T-helper 17 cell (primary cell): ENCODE measurements at regions not wholly inside any gene's neighbourhood (a gene's known extent, or its start where the extent isn't known, plus 50 kb on each side); places are given as distances from the start of the nearest gene placed in this dataset.

Experiments
- ATAC-seq: fragments of 150-1000 bp; cut with Tn5 transposase; 2 replicates; pipeline ENCODE4 v1.10.0; 2021; ENCODE audit warnings: mild to moderate bottlenecking, moderate library complexity
- DNase-seq, 3 donors: peaks; one replicate each; pipeline versions ENCODE4 v3.0.0 to v3.0.0-alpha.2; 2020 to 2021
- H3K9me3 ChIP-seq: one replicate; pipeline ENCODE4 v1.7.0; 2013; ENCODE audit warnings: low read length, mild to moderate bottlenecking; ENCODE audit not compliant: control insufficient read depth, poor library complexity, severe bottlenecking
- H3K27ac Mint-ChIP-seq: one replicate; pipeline ENCODE4 v1.8.0; 2022; ENCODE audit warnings: mild to moderate bottlenecking, moderate library complexity, mixed read lengths
- H3K27me3 Mint-ChIP-seq: one replicate; pipeline ENCODE4 v1.8.0; 2022; ENCODE audit warnings: mixed read lengths
- H3K36me3 Mint-ChIP-seq: one replicate; pipeline ENCODE4 v1.8.0; 2022; ENCODE audit warnings: low read depth, mixed read lengths
- H3K4me1 Mint-ChIP-seq: one replicate; pipeline ENCODE4 v1.8.0; 2022; ENCODE audit warnings: mild to moderate bottlenecking, mixed read lengths
- H3K4me3 Mint-ChIP-seq: one replicate; pipeline ENCODE4 v1.8.0; 2022; ENCODE audit warnings: mild to moderate bottlenecking, moderate library complexity, mixed read lengths

DNA sequence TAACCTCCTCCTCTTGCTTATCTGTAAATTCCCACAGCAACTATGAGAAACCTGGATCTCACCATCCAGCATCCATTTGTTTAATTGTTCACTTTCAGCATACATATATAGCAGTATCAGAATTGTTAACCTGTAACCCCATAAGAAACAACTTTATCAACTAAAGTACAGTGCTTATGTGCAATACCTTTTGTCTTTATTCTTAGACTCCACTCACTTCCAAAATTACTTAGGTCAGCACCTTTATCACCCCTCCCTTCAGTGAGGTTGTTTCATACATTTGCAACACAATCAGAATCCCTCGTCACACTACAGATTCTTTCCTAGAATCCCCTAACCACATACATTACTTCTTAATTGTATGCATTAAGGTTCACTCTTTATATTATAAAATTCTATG is 225.9 kb upstream of the NCKAP5 start:
- DNase-seq = no peak
- H3K9me3 ChIP-seq = no peaks in the 10 kb centered on the region
- ATAC-seq = no peak
- Mint-ChIP-seq H3K27ac (no peak overlapping the region), H3K4me1 (no peaks in the 10 kb centered on the region), H3K36me3 (no peaks in the 10 kb centered on the region), H3K27me3 (peaks cover 5% of the 10 kb centered on the region), H3K4me3 (no peak overlapping the region)

- H3K4me3 Mint-ChIP-seq = no peak overlapping the region
- peaks cover 34% of the 10 kb centered on the region for H3K27me3 Mint-ChIP-seq
- no peak for ATAC-seq
- no peaks in the 10 kb centered on the region for H3K9me3 ChIP-seq
- no peak overlapping the region for H3K27ac Mint-ChIP-seq
- no peaks in the 10 kb centered on the region for H3K36me3 Mint-ChIP-seq
- DNase-seq = no peak
- no peaks in the 10 kb centered on the region for H3K4me1 Mint-ChIP-seq
Measured at GRCh38 chr2:133801946-133802345, 233.7 kb upstream of the NCKAP5 start.

DNA sequence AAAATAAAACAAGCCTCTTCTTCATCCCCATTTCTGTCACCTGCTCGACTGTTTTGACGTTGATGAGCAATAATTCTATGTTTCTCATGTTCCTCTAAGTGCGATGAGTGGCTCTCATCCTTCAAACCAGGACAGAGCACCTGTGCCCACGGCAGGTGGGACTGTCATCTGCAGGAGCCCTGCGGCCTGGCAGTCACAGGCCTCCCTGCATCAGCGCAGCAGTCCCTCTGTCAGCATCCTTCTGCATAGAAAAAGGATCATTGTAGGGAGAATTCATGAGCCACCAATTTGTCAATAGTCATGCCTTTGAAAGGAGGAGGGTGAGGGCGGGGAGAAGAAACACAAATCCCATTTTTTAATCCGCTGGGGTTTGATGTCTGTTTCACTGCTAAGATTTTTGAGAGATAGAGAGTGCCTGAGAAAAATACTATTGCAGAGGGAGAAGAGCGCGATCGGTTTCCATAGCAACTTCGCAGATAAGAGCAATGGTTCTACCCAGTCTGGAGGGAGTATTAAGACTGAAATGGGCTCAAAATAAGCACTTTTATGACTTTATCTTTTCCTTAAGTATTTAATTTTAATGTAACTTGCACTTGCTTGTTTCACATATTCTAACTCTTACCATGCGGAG is 234.3 kb upstream of the NCKAP5 start:
- H3K4me3 Mint-ChIP-seq = no peak overlapping the region
- ATAC-seq (no peak), DNase-seq (no peak)
- no peaks in the 10 kb centered on the region for H3K36me3 Mint-ChIP-seq
- no peaks in the 10 kb centered on the region for H3K4me1 Mint-ChIP-seq
- H3K27me3 Mint-ChIP-seq = peaks cover 34% of the 10 kb centered on the region
- H3K9me3 ChIP-seq = no peaks in the 10 kb centered on the region
- H3K27ac Mint-ChIP-seq = no peak overlapping the region

GRCh38 chr2:133806564-133806963 is 238.3 kb upstream of the NCKAP5 start:
- ATAC-seq = no peak
- H3K36me3 Mint-ChIP-seq = peaks cover 2% of the 10 kb centered on the region
- H3K27ac Mint-ChIP-seq = no peak overlapping the region
- H3K27me3 Mint-ChIP-seq = peaks cover 18% of the 10 kb centered on the region
- H3K4me3 Mint-ChIP-seq = no peak overlapping the region
- DNase-seq = no peak
- H3K4me1 Mint-ChIP-seq = no peaks in the 10 kb centered on the region
- H3K9me3 ChIP-seq = no peaks in the 10 kb centered on the region

GRCh38 chr2:133809485-133809884 is 241.2 kb upstream of the NCKAP5 start:
- DNase-seq (no peak), ATAC-seq (no peak)
- no peaks in the 10 kb centered on the region for H3K4me1 Mint-ChIP-seq
- peaks cover 2% of the 10 kb centered on the region for H3K36me3 Mint-ChIP-seq
- H3K27ac Mint-ChIP-seq = no peak overlapping the region
- no peak overlapping the region for H3K4me3 Mint-ChIP-seq
- no peaks in the 10 kb centered on the region for H3K9me3 ChIP-seq
- peaks cover 8% of the 10 kb centered on the region for H3K27me3 Mint-ChIP-seq

- peaks cover 2% of the 10 kb centered on the region for H3K27me3 Mint-ChIP-seq
- H3K4me3 Mint-ChIP-seq = no peak overlapping the region
- H3K27ac Mint-ChIP-seq = no peak overlapping the region
- DNase-seq (no peak), ATAC-seq (no peak)
- peaks cover 2% of the 10 kb centered on the region for H3K36me3 Mint-ChIP-seq
- no peaks in the 10 kb centered on the region for H3K4me1 Mint-ChIP-seq
- H3K9me3 ChIP-seq = no peaks in the 10 kb centered on the region
Measured at GRCh38 chr2:133810559-133810958, 242.3 kb upstream of the NCKAP5 start.

DNA sequence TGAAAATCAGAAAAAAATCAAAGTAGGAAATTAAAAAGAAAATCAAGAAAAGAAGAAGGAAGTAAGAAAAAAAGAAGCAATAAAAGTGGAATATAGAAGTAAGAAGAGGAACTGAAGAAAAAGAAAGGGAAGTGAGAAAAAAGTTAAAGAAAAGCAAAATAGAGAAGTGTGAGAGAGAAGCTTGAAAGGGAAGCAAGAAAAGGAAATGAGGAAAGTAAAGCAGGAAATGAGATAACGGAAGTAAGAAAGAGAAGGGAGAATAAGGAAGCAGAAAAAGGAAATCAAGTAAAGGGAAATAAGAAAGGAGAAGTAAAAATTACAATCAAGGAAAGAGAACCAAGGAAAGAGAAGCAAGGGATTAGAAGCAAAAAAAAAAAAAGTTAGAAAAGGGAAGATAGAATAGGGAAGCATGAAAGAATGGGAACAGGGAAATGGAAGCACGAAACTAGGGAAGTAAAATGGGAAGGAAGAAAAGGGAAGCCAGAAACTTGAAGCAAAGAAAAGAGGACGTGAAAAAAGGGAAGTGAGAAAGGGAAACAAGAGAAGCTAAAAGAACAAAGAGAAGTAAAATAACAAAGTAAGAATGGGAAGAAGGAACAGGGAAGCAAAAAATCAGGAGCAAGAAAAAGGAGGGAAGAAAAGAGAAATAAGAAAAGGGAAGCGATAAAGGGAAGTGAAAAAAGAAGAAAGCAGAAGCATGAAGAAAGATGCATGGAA is 243.3 kb upstream of the NCKAP5 start:
- DNase-seq = no peak

GRCh38 chr2:133812826-133813617 is 244.8 kb upstream of the NCKAP5 start:
- H3K27ac Mint-ChIP-seq = no peak overlapping the region
- ATAC-seq (no peak), DNase-seq (no peak)
- peaks cover 15% of the 10 kb centered on the region for H3K27me3 Mint-ChIP-seq
- no peaks in the 10 kb centered on the region for H3K9me3 ChIP-seq
- H3K4me3 Mint-ChIP-seq = no peak overlapping the region
- peaks cover 2% of the 10 kb centered on the region for H3K36me3 Mint-ChIP-seq
- H3K4me1 Mint-ChIP-seq = no peaks in the 10 kb centered on the region

More for the DNA sequence above, 243.3 kb upstream of the NCKAP5 start:
- H3K27ac Mint-ChIP-seq = no peak overlapping the region
- no peak overlapping the region for H3K4me3 Mint-ChIP-seq
- peaks cover 6% of the 10 kb centered on the region for H3K27me3 Mint-ChIP-seq
- peaks cover 2% of the 10 kb centered on the region for H3K36me3 Mint-ChIP-seq
- no peaks in the 10 kb centered on the region for H3K4me1 Mint-ChIP-seq
- no peaks in the 10 kb centered on the region for H3K9me3 ChIP-seq
- no peak for ATAC-seq

DNA sequence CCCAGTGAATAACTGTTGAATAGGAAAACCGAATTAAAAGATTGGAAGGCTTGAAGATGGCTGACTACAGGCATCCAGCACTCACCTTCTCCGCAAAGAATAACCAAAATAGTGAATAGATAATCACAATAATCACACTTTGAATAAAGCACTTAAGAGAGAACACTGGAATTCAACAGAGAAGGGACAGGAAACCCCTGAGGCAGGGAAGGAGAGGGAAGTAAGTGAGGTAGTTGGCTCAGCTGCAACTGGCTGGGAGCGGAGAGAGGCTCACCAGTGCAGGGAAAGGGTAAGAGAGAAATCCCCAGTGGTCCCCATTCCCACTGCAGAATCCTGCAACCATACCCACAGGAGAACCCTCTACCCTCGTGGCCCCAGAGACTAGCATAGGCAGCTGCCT is 246.6 kb upstream of the NCKAP5 start:
- Mint-ChIP-seq H3K4me1 (no peaks in the 10 kb centered on the region), H3K4me3 (no peak overlapping the region), H3K36me3 (peaks cover 2% of the 10 kb centered on the region), H3K27ac (no peak overlapping the region), H3K27me3 (peaks cover 23% of the 10 kb centered on the region)
- ATAC-seq (no peak), DNase-seq (no peak)
- no peaks in the 10 kb centered on the region for H3K9me3 ChIP-seq

DNA sequence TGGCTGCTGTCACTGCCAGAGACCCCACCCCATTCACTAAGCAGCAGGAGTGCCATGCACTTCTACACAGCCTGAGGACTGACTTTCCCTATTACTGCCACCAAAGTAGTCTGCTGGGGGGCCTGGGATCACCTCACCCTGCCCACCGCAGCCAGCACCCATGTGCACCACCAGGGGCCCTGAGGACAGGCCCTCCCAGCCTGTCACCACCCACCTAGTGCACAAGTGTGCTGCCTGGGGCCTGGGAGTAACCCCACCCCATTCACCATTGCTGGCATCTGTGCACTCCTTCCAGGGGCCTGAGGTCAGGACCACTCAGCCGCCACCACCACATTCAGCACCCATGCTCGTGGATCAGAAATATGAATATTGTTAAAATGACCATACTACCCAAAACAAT is 247.8 kb upstream of the NCKAP5 start:
- Mint-ChIP-seq H3K4me1 (no peaks in the 10 kb centered on the region), H3K4me3 (no peak overlapping the region), H3K27ac (no peak overlapping the region), H3K27me3 (peaks cover 34% of the 10 kb centered on the region), H3K36me3 (no peaks in the 10 kb centered on the region)
- DNase-seq = no peak
- ATAC-seq = no peak
- no peaks in the 10 kb centered on the region for H3K9me3 ChIP-seq

- Mint-ChIP-seq H3K27me3 (peaks cover 49% of the 10 kb centered on the region), H3K4me3 (no peak overlapping the region), H3K4me1 (no peaks in the 10 kb centered on the region), H3K36me3 (no peaks in the 10 kb centered on the region), H3K27ac (no peak overlapping the region)
- no peaks in the 10 kb centered on the region for H3K9me3 ChIP-seq
- ATAC-seq (no peak), DNase-seq (no peak)
Measured at GRCh38 chr2:133817680-133818566, 249.7 kb upstream of the NCKAP5 start.

- H3K9me3 ChIP-seq = no peaks in the 10 kb centered on the region
- DNase-seq (no peak), ATAC-seq (no peak)
- Mint-ChIP-seq H3K4me3 (no peak overlapping the region), H3K4me1 (no peaks in the 10 kb centered on the region), H3K36me3 (no peaks in the 10 kb centered on the region), H3K27me3 (peaks cover 50% of the 10 kb centered on the region), H3K27ac (no peak overlapping the region)
Measured at GRCh38 chr2:133818661-133819060, 250.4 kb upstream of the NCKAP5 start.

DNA sequence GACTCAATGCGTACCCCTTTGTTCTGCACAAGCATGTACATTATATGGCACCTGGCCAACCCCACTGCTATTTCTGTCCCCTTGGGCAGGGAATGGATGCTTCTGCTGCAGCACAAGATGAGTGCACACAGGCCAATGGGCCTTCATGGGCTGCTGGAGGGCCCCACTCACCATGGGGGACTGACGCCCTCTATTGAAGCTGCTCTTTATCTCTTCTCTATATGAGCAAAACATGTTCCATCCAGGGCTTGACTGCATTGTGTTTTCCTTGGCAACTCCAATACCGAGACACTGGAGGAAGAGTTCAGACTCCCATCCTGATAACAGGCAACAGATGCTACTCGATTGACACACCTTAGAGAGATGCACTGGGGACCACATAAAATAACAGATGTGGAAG is 251.6 kb upstream of the NCKAP5 start:
- no peak for ATAC-seq
- Mint-ChIP-seq H3K4me1 (no peaks in the 10 kb centered on the region), H3K4me3 (no peak overlapping the region), H3K27ac (no peak overlapping the region), H3K36me3 (no peaks in the 10 kb centered on the region), H3K27me3 (peaks cover 50% of the 10 kb centered on the region)
- no peaks in the 10 kb centered on the region for H3K9me3 ChIP-seq
- no peak for DNase-seq
